ENCODE measurements at regions not wholly inside any gene's neighbourhood (a gene's known extent, or its start where the extent isn't known, plus 50 kb on each side); places are given as distances from the start of the nearest gene placed in this dataset.

DNA sequence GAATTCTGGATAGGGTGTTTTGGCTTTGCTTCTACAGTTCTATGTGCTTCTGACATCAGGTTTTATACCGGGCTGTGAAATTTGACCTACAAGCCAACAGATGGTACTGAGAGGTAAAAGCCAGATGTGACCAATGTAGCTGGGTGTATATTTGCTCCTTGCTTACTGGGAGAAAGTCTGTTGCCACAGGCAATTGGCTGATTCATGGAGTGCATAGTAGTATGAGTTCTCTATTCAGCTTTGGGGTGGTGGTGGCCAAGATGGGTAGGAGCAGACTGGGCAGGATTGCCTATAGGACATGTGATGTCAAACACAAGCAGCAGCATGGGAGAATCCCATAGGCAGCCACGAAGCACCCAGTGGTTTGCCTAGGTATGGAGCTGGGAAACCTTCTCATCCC is 1827.0 kb downstream of the C4orf33 start:
- Histone ChIP-seq H3K27me3 (replicated peaks) (no peaks in the 10 kb centered on the region), H3K27ac (no peak overlapping the region), H3K36me3 (replicated peaks) (no peaks in the 10 kb centered on the region), H3K4me3 (ENCODE audit: low read depth, low read length) (no peak overlapping the region)
- DNase-seq = no peak
- in situ Hi-C loops (cut with HindIII; ENCODE audit: low pct_ligation_motif_present, low sequenced_read_pairs) = no loop called here
- TF ChIP-seq CTCF (IDR thresholded peaks at IDR 0.05; ENCODE audit: low read depth, low read length, missing control alignments) = no peak

- Histone ChIP-seq H3K36me3 (replicated peaks) (no peaks in the 10 kb centered on the region), H3K27ac (no peak overlapping the region), H3K4me3 (ENCODE audit: low read depth, low read length) (no peak overlapping the region), H3K27me3 (replicated peaks) (no peaks in the 10 kb centered on the region)
- no peak for TF ChIP-seq CTCF (IDR thresholded peaks at IDR 0.05; ENCODE audit: low read depth, low read length, missing control alignments)
- in situ Hi-C loops (cut with HindIII; ENCODE audit: low pct_ligation_motif_present, low sequenced_read_pairs) = no loop called here
- DNase-seq = no peak
Measured at GRCh38 chr4:130955520-130955919, 1859.6 kb downstream of the C4orf33 start.

- no peak for TF ChIP-seq CTCF (IDR thresholded peaks at IDR 0.05; ENCODE audit: low read depth, low read length, missing control alignments)
- in situ Hi-C loops (cut with HindIII; ENCODE audit: low pct_ligation_motif_present, low sequenced_read_pairs) = no loop called here
Measured at GRCh38 chr4:130985371-130985770, 1889.4 kb downstream of the C4orf33 start.

GRCh38 chr4:130995988-130996387 is 1900.0 kb downstream of the C4orf33 start:
- Histone ChIP-seq H3K4me3 (ENCODE audit: low read depth, low read length) (no peak overlapping the region), H3K36me3 (replicated peaks) (no peaks in the 10 kb centered on the region), H3K27ac (no peak overlapping the region), H3K27me3 (replicated peaks) (no peaks in the 10 kb centered on the region)
- no peak for TF ChIP-seq CTCF (IDR thresholded peaks at IDR 0.05; ENCODE audit: low read depth, low read length, missing control alignments)
- in situ Hi-C loops (cut with HindIII; ENCODE audit: low pct_ligation_motif_present, low sequenced_read_pairs) = no loop called here
- DNase-seq = no peak

More at GRCh38 chr4:130985371-130985770, 1889.4 kb downstream of the C4orf33 start:
- no peak overlapping the region for H3K4me3 ChIP-seq (ENCODE audit: low read depth, low read length)
- DNase-seq = no peak
- no peak overlapping the region for H3K27ac ChIP-seq
- no peaks in the 10 kb centered on the region for H3K27me3 ChIP-seq (replicated peaks)
- H3K36me3 ChIP-seq (replicated peaks) = no peaks in the 10 kb centered on the region

DNA sequence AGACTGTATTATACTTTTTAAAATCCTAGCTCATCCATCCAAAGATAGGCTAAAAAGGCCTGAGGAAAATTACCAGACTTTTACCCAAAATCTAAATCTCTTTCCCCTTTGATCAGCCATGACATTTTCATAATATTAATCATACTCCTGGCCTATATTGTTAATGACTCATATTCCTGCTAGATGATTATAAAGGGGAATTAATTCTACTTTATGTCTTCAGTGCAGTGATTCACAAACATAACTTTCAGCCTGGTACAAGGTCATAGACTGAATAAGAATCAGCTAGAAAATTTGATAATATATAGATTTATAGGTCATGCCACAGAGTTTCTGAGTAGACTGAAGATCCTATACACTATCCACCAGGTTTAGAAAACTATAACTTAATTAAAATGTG is 1905.4 kb downstream of the C4orf33 start:
- Histone ChIP-seq H3K27ac (no peak overlapping the region), H3K36me3 (replicated peaks) (no peaks in the 10 kb centered on the region), H3K4me3 (ENCODE audit: low read depth, low read length) (no peak overlapping the region), H3K27me3 (replicated peaks) (no peaks in the 10 kb centered on the region)
- in situ Hi-C loops (cut with HindIII; ENCODE audit: low pct_ligation_motif_present, low sequenced_read_pairs) = no loop called here
- no peak for TF ChIP-seq CTCF (IDR thresholded peaks at IDR 0.05; ENCODE audit: low read depth, low read length, missing control alignments)
- no peak for DNase-seq

DNA sequence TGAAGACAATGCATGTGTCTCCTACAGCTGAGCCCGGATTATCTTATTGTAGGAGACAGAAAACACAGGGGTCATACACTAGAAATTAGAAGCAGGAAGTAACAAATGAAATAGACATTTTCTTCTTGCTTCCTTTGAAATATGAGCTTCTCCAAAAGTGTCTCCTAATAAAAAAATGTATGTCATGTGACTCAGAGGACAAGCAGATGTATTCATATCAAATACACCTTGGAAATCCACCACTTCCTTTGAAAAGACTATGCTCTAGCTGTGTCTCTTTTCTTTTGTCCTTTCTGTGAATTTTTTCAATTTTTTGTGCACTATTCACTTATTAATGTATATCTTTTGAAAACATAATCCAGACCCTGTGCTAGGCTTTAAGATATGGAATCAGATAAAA is 1906.2 kb downstream of the C4orf33 start:
- TF ChIP-seq CTCF (IDR thresholded peaks at IDR 0.05; ENCODE audit: low read depth, low read length, missing control alignments) = no peak
- Histone ChIP-seq H3K4me3 (ENCODE audit: low read depth, low read length) (no peak overlapping the region), H3K27me3 (replicated peaks) (no peaks in the 10 kb centered on the region), H3K27ac (no peak overlapping the region), H3K36me3 (replicated peaks) (no peaks in the 10 kb centered on the region)
- in situ Hi-C loops (cut with HindIII; ENCODE audit: low pct_ligation_motif_present, low sequenced_read_pairs) = no loop called here
- DNase-seq = no peak

All from brain microvascular endothelial cell (primary cell).